DOHH2 (cell line): ENCODE measurements at regions not wholly inside any gene's neighbourhood (a gene's known extent, or its start where the extent isn't known, plus 50 kb on each side); places are given as distances from the start of the nearest gene placed in this dataset.

Experiments
- CTCF ChIP-seq: fragments of 200-600 bp; sonication (generic); IDR thresholded peaks from one replicate; pipeline ENCODE4 v1.5.1; 2014; ENCODE audit warnings: antibody characterized with exemption, mild to moderate bottlenecking, low read depth, low read length; ENCODE audit not compliant: poor library complexity, severe bottlenecking
- EZH2phosphoT487 ChIP-seq: fragments of 200-600 bp; sonication (generic); IDR thresholded peaks from 2 replicates; pipeline ENCODE4 v1.6.1; 2017; ENCODE audit warnings: borderline replicate concordance, mild to moderate bottlenecking, antibody characterized with exemption, low read length, moderate library complexity, mixed read lengths

- TF ChIP-seq CTCF (no peak), EZH2phosphoT487 (no peak)
Observed at GRCh38 chr2:149732001-149732685, 144.6 kb upstream of the MMADHC start.
